ENCODE measurements at regions not wholly inside any gene's neighbourhood (a gene's known extent, or its start where the extent isn't known, plus 50 kb on each side); places are given as distances from the start of the nearest gene placed in this dataset.
"Not testable (repeated sequence)": the region's sequence is repeated elsewhere in the genome, so short reads cannot be mapped to it uniquely, and the experiment has no call there.

- no peak for DNase-seq
Observed at GRCh38 chr13:53101883-53102282, 73.3 kb downstream of the OLFM4 start.

- DNase-seq: no peak
Observed at GRCh38 chr13:53104136-53104535, 75.5 kb downstream of the OLFM4 start.

- no peak for DNase-seq
Observed at GRCh38 chr13:53105477-53105876, 76.9 kb downstream of the OLFM4 start.

GRCh38 chr13:53105890-53106289 lies 77.3 kb downstream of the OLFM4 start:
- no peak for DNase-seq

- DNase-seq: no peak
Observed at GRCh38 chr13:53110181-53110580, 81.6 kb downstream of the OLFM4 start.

- no peak for DNase-seq
Observed at GRCh38 chr13:53110614-53111013, 82.0 kb downstream of the OLFM4 start.

- DNase-seq: peak; percentile 46
Observed at GRCh38 chr13:53112522-53112921, 83.9 kb downstream of the OLFM4 start.

GRCh38 chr13:53117048-53117447 lies 88.4 kb downstream of the OLFM4 start:
- DNase-seq: not testable (repeated sequence)

GRCh38 chr13:53121131-53121773 lies 92.6 kb downstream of the OLFM4 start:
- DNase-seq: no peak

GRCh38 chr13:53121919-53122318 lies 93.3 kb downstream of the OLFM4 start:
- no peak for DNase-seq

- no peak for DNase-seq
Observed at GRCh38 chr13:53123536-53123935, 94.9 kb downstream of the OLFM4 start.

GRCh38 chr13:53124623-53125022 lies 96.0 kb downstream of the OLFM4 start:
- no peak for DNase-seq

GRCh38 chr13:53126841-53127245 lies 98.2 kb downstream of the OLFM4 start:
- no peak for DNase-seq

GRCh38 chr13:53127373-53127772 lies 98.8 kb downstream of the OLFM4 start:
- no peak for DNase-seq

- DNase-seq: no peak
Observed at GRCh38 chr13:53129864-53130393, 101.3 kb downstream of the OLFM4 start.

GRCh38 chr13:53131361-53131760 lies 102.7 kb downstream of the OLFM4 start:
- DNase-seq: no peak

- no peak for DNase-seq
Observed at GRCh38 chr13:53135301-53135700, 106.7 kb downstream of the OLFM4 start.

GRCh38 chr13:53136554-53137215 lies 108.1 kb downstream of the OLFM4 start:
- DNase-seq: no peak

- DNase-seq: no peak
Observed at GRCh38 chr13:53137779-53138178, 109.2 kb downstream of the OLFM4 start.

- no peak for DNase-seq
Observed at GRCh38 chr13:53138376-53139036, 109.9 kb downstream of the OLFM4 start.

- DNase-seq: no peak
Observed at GRCh38 chr13:53141336-53141735, 112.7 kb downstream of the OLFM4 start.

- DNase-seq: no peak
Observed at GRCh38 chr13:53142306-53142705, 113.7 kb downstream of the OLFM4 start.

GRCh38 chr13:53143757-53144339 lies 115.2 kb downstream of the OLFM4 start:
- no peak for DNase-seq

- DNase-seq: no peak
Observed at GRCh38 chr13:53144826-53145225, 116.2 kb downstream of the OLFM4 start.
